ENCODE measurements at regions not wholly inside any gene's neighbourhood (a gene's known extent, or its start where the extent isn't known, plus 50 kb on each side); places are given as distances from the start of the nearest gene placed in this dataset.

- in situ Hi-C loops (cut with MboI; ENCODE audit: low sequenced_read_pairs, unreplicated experiment) = no loop called here
Measured at GRCh38 chr1:79355090-79355489, 348.6 kb upstream of the ADGRL4 start.

GRCh38 chr1:79353224-79353623, 346.7 kb upstream of the ADGRL4 start:
- DNase-seq (ENCODE audit: low spot score) = peak; percentile 15
- TF ChIP-seq CTCF (IDR thresholded peaks at IDR 0.05; ENCODE audit: borderline replicate concordance, control extremely low read depth, extremely low read depth, insufficient read depth, missing control alignments) = peak; percentile 37
- in situ Hi-C loops (cut with MboI; ENCODE audit: low sequenced_read_pairs, unreplicated experiment) = no loop called here

More at GRCh38 chr1:79355090-79355489, 348.6 kb upstream of the ADGRL4 start:
- no peak for TF ChIP-seq CTCF (IDR thresholded peaks at IDR 0.05; ENCODE audit: borderline replicate concordance, control extremely low read depth, extremely low read depth, insufficient read depth, missing control alignments)
- DNase-seq (ENCODE audit: low spot score) = no peak

- TF ChIP-seq CTCF (IDR thresholded peaks at IDR 0.05; ENCODE audit: borderline replicate concordance, control extremely low read depth, extremely low read depth, insufficient read depth, missing control alignments) = no peak
- DNase-seq (ENCODE audit: low spot score) = no peak
- in situ Hi-C loops (cut with MboI; ENCODE audit: low sequenced_read_pairs, unreplicated experiment) = no loop called here
Measured at GRCh38 chr1:79326875-79327274, 320.3 kb upstream of the ADGRL4 start.

- TF ChIP-seq CTCF (IDR thresholded peaks at IDR 0.05; ENCODE audit: borderline replicate concordance, control extremely low read depth, extremely low read depth, insufficient read depth, missing control alignments) = no peak
Measured at GRCh38 chr1:79325705-79326104, 319.2 kb upstream of the ADGRL4 start.

GRCh38 chr1:79325126-79325525, 318.6 kb upstream of the ADGRL4 start:
- DNase-seq (ENCODE audit: low spot score) = no peak
- in situ Hi-C loops (cut with MboI; ENCODE audit: low sequenced_read_pairs, unreplicated experiment) = no loop called here
- no peak for TF ChIP-seq CTCF (IDR thresholded peaks at IDR 0.05; ENCODE audit: borderline replicate concordance, control extremely low read depth, extremely low read depth, insufficient read depth, missing control alignments)

More at GRCh38 chr1:79325705-79326104, 319.2 kb upstream of the ADGRL4 start:
- DNase-seq (ENCODE audit: low spot score) = no peak
- in situ Hi-C loops (cut with MboI; ENCODE audit: low sequenced_read_pairs, unreplicated experiment) = no loop called here

- no peak for DNase-seq (ENCODE audit: low spot score)
Measured at GRCh38 chr1:79323239-79324025, 316.9 kb upstream of the ADGRL4 start.

More at GRCh38 chr1:79323239-79324025, 316.9 kb upstream of the ADGRL4 start:
- in situ Hi-C loops (cut with MboI; ENCODE audit: low sequenced_read_pairs, unreplicated experiment) = no loop called here
- no peak for TF ChIP-seq CTCF (IDR thresholded peaks at IDR 0.05; ENCODE audit: borderline replicate concordance, control extremely low read depth, extremely low read depth, insufficient read depth, missing control alignments)
